HG03575 (cell line): ENCODE measurements at regions not wholly inside any gene's neighbourhood (a gene's known extent, or its start where the extent isn't known, plus 50 kb on each side); places are given as distances from the start of the nearest gene placed in this dataset.
"Not testable (repeated sequence)": the region's sequence is repeated elsewhere in the genome, so short reads cannot be mapped to it uniquely, and the experiment has no call there.

Experiments
- ATAC-seq: cut with Tn5 transposase; IDR thresholded peaks from one replicate; pipeline ENCODE4 v1.9.1; 2021; ENCODE audit not compliant: unreplicated experiment, insufficient number of reproducible peaks, low FRiP score; ENCODE audit errors: extremely low read depth

DNA sequence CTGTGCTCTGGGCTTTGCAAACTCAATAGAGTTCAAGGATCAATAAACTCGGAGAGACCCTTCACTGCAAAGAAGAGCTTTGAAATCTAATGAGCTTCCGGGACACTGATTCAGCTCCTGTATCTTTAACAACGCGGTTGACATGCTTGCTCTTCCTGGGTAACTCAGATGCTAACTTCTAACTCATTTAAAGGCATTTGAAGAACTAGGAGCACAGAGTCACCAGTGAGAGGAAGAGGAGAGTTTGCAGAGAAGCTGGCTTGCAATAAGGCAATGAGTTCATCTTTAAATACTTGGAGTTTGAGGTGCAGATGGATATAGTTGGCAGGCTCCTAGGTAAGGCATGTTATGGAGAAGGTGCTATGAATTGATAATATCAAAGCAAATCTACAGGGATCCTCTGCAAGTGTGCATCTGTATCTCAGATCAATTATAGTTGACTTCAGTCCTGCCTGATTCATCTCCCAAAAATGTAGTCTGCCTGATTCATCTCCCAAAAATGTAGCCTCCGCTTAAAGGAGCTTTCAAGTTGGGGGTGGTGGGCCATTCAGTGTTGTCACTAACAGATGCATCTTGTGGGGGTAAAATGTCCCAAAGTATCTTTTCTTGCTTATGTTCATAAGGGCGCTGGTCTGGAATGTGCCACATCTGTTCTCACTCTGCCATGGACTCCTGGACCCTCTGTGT lies 182.5 kb upstream of the PRSS58 start:
- ATAC-seq, result no peak

DNA sequence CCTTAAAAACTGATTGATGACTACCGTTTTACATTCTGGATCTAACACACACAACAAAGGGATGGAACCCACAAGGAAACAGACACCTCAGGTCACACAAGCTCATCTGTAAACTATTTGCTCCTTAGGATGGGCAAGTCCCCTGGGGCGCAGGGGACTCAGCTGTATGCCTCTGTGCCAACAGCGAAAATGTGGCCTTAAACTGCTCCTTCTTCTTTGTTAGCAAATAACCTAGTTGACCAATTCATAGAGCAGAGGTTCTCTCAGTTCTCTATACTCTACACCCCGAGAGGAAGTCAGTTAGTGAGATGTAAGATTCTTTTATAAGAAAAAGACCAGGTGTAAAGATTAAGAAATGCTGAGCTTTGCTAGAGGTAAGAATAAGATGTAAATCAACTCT lies 181.9 kb upstream of the PRSS58 start:
- ATAC-seq, result no peak

GRCh38 chr7:142438923-142439515 lies 181.2 kb upstream of the PRSS58 start:
- no peak for ATAC-seq

DNA sequence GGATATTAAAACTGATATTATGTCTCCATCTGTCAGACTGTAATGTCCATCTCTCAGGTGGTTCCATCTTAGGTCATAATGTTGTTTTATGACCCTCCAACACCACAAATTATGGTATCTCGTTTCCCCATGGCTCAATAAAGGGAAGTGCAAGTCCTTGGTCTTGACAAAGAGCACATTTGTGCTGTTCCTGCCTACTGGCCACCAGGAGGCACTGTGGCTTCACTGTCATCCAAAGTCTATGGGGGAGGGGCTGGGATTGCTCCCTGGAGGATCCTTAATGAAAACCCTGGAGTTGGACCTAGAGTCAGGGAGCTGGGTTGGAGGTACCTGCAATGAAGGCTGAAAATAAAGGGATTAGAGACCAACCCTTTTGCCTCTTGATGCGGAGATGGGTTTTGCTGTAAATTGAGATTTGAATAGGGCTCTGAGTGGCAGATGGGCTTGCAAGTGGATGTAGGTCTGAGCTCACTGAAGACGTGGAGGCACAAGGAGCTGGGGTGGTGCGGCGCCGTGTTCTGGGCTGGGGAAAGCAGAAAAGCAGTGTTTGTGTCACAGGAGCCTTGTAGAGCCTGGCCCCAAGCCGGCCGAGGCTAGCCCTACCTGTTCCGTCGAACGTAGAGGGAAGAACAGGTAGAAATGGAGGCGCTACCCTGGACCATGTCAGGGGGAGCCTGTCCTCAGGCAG lies 180.5 kb upstream of the PRSS58 start:
- no peak for ATAC-seq

DNA sequence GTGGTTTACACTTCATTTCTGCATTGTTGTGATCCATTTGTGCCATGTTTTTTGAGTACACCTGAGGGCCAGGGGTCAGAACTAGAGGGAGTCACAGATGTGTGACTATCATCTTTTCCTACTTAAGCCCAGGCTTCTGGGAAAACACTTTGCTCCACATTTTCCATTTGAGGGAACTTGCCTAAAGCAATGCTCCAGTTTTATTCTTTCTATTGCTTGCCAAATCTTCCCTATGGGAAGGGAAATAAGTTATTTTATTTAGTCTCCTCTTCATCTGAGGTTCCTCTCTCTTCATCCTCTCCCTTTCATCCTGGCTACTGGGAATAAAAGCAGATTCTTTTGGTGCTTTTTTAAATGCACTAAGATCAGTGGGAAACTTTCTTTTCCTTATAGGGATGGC lies 179.9 kb upstream of the PRSS58 start:
- no peak for ATAC-seq

DNA sequence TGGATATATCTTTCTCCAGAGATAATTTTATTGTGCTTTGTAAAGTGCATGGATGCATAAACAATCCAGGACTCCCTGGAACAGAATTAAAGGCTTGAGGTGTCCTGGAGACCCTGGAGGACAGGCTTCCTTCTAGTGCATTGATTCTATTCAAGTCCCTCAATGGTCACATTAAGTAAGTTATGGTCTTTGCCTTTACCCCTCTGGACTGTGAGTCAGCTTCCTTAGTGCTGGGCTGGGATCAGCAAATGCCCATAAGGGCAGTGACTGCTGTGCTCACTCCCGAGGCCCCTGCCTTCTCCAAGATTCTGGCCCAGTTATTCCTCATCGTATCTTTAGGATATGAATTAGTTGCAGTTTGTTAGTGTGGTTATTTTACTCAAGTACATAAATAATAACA lies 178.7 kb upstream of the PRSS58 start:
- no peak for ATAC-seq

- not testable (repeated sequence) for ATAC-seq
Measured at GRCh38 chr7:142435606-142436005, 177.7 kb upstream of the PRSS58 start.

DNA sequence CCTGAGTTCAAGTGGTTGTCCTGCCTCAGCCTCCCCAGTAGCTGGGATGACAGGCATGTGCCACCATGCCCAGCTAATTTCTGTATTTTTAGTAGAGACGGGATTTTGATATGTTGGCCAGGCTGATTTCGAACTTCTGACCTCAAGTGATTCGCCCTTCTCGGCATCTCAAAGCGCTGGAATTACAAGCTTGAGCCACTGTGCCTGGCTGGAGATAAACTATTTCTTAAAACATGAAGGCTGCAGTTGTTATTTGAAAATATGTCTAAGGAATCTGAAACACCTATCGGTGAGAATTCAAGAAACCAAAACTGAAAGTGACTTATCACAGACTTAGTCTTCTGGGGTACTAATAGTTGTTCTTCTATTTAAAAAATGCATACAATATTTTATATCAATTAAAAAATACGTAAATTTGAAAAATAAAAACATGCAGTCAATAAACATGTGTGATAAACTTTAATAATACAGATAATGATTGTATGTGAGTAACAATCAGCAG lies 176.9 kb upstream of the PRSS58 start:
- no peak for ATAC-seq

- not testable (repeated sequence) for ATAC-seq
Measured at GRCh38 chr7:142434133-142434532, 176.3 kb upstream of the PRSS58 start.

- no peak for ATAC-seq
Measured at GRCh38 chr7:142432377-142432776, 174.5 kb upstream of the PRSS58 start.

DNA sequence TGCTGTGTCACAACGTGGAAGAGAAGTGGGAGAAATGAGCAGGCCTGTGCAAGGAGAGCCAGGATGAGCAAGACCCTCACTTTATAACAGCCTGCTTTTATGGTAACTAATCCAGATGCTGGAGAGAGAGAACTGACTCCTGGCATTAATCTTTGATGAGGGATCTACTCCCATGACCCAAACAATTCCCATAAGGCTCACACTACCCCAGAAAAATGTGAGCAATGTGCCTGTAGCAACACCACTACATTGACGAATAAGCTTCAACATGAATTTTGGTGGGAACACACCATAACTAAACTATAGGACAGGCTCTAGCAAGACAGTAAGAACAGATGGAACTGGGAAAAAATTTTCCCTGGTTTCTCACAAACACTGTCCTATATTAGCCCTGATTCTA lies 173.6 kb upstream of the PRSS58 start:
- no peak for ATAC-seq

- no peak for ATAC-seq
Measured at GRCh38 chr7:142428094-142428493, 170.2 kb upstream of the PRSS58 start.

GRCh38 chr7:142425281-142425680 lies 167.4 kb upstream of the PRSS58 start:
- no peak for ATAC-seq

DNA sequence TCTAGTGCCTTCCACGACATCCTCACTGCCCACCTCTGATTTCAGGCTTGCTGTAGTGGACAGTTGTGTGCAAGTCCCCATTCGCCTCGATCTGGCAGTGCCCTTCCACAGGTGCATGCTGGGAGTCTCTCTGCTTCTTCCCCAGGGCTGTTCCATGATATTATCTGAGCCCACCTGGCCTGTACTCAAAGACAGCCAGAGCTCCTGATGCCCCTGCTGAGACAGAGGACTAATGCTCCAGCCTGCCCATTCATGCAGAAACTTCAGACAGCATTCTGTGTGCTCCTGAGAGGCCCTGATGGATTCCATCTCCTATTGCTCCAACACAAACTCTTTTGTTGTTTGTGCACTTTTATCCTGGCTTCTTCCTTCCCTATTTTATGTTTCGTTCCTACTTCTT lies 164.8 kb upstream of the PRSS58 start:
- no peak for ATAC-seq

DNA sequence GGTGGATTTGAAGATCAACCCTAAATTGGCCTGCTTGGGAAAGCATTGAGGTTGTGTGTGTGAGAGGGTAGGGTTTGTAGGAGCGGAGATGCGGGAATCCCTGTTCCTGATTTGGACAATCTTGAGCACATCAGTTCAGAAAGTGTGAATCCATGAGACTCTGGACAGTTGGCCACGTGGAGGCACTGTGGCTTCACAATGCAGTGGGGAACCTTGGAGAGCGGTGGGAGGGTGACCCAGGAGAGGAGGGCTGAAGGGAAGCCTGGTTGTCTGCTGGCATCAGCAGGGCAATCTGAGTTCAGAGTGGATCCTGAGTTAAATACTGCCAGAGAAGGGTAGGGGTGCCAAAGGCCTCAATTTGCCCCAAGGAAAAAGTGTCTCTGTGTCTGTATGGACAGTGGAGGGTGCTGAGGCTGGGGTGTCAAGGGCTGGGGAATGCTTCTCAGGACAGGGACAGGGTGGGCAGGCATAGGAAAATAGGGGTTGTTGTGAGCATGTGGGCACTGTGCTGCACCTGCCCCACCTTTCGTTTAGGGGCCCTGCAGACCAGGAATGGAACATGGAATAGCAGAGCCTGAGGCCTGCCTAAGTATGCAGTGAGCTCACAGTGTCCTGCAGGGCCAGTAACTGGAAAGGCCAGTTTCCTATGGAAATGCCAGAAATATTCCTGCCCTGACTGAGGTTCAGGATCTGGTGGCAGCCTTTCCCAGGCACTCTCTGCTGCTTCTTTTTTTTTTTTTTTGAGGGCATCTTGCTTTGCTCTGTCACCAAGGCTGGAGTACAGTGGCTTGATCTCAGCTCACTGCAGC lies 162.9 kb upstream of the PRSS58 start:
- ATAC-seq, result no peak

- no peak for ATAC-seq
Measured at GRCh38 chr7:142418326-142418725, 160.5 kb upstream of the PRSS58 start.

GRCh38 chr7:142414915-142415314 lies 157.1 kb upstream of the PRSS58 start:
- ATAC-seq, result no peak

GRCh38 chr7:142414135-142414534 lies 156.3 kb upstream of the PRSS58 start:
- ATAC-seq, result no peak

DNA sequence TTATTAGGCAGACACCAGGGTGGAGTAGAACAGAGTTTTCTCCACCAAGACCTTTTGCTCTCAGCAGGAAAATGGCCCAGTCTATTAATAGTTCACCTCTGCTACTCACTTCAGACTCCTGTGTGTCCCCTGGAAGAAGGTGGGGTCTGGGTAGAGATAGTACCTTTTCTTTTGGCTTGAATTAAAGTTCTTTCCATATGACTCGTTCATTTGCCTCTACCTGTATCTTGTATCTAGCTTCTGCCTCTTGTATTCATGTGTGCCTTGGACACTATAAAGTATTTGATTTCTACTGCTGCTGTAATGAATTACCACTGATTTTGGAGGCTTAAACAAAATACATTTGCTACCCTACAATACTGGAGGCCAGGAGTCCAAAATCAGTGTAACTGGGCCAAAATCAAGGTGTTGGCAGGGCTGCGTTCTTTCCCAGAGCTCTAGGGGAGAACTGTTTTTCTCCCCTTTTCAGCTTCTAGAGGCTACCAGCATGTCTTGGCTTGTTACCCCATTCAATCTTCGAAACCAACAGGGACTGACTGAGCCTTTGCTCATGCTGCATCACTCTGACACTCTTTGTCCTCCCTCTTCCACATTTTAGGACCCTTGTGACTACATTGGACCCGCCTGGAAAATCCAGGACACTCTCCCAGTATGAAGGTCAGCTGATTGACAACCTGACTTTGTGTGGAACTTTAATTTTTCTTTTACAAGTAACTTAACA lies 155.6 kb upstream of the PRSS58 start:
- ATAC-seq, result no peak
